Epithelial cell of prostate (primary cell): ENCODE measurements at regions not wholly inside any gene's neighbourhood (a gene's known extent, or its start where the extent isn't known, plus 50 kb on each side); places are given as distances from the start of the nearest gene placed in this dataset.
"Not testable (repeated sequence)": the region's sequence is repeated elsewhere in the genome, so short reads cannot be mapped to it uniquely, and the experiment has no call there.

Experiments
- DNase-seq: peaks from one replicate; pipeline ENCODE4 v3.0.0-alpha.2; 2011; ENCODE audit warnings: low read depth, low spot score
- H3K27ac ChIP-seq: fragments of 450-650 bp; 2 replicates; pipeline ENCODE4 v1.5.1; 2017; ENCODE audit warnings: mild to moderate bottlenecking

- not testable (repeated sequence) for H3K27ac ChIP-seq, DNase-seq
Observed at GRCh38 chr15:94868265-94868664, 636.9 kb downstream of the MCTP2 start.

- DNase-seq = no peak
Observed at GRCh38 chr15:94875550-94875949, 644.2 kb downstream of the MCTP2 start.

GRCh38 chr15:94877833-94878232, 646.5 kb downstream of the MCTP2 start:
- DNase-seq = no peak

More at GRCh38 chr15:94875550-94875949, 644.2 kb downstream of the MCTP2 start:
- no peak overlapping the region for H3K27ac ChIP-seq

GRCh38 chr15:94882071-94882712, 650.8 kb downstream of the MCTP2 start:
- no peak for DNase-seq

More at GRCh38 chr15:94877833-94878232, 646.5 kb downstream of the MCTP2 start:
- no peak overlapping the region for H3K27ac ChIP-seq

GRCh38 chr15:94887391-94887790, 656.0 kb downstream of the MCTP2 start:
- no peak for DNase-seq
- H3K27ac ChIP-seq = no peak overlapping the region

More at GRCh38 chr15:94882071-94882712, 650.8 kb downstream of the MCTP2 start:
- no peak overlapping the region for H3K27ac ChIP-seq

GRCh38 chr15:94889153-94889552, 657.8 kb downstream of the MCTP2 start:
- DNase-seq = no peak
- no peak overlapping the region for H3K27ac ChIP-seq

GRCh38 chr15:94893091-94893490, 661.7 kb downstream of the MCTP2 start:
- DNase-seq = no peak
- H3K27ac ChIP-seq = no peak overlapping the region

- no peak overlapping the region for H3K27ac ChIP-seq
- DNase-seq = no peak
Observed at GRCh38 chr15:94894056-94894455, 662.7 kb downstream of the MCTP2 start.

GRCh38 chr15:94909510-94909909, 678.1 kb downstream of the MCTP2 start:
- H3K27ac ChIP-seq = no peak overlapping the region
- DNase-seq = no peak

GRCh38 chr15:94910166-94910565, 678.8 kb downstream of the MCTP2 start:
- peak; percentile 22 for DNase-seq

GRCh38 chr15:94912760-94913159, 681.4 kb downstream of the MCTP2 start:
- no peak overlapping the region for H3K27ac ChIP-seq
- no peak for DNase-seq

More at GRCh38 chr15:94910166-94910565, 678.8 kb downstream of the MCTP2 start:
- no peak overlapping the region for H3K27ac ChIP-seq

GRCh38 chr15:94917068-94917467, 685.7 kb downstream of the MCTP2 start:
- no peak overlapping the region for H3K27ac ChIP-seq
- DNase-seq = no peak

- no peak overlapping the region for H3K27ac ChIP-seq
- no peak for DNase-seq
Observed at GRCh38 chr15:94921936-94922335, 690.6 kb downstream of the MCTP2 start.

GRCh38 chr15:94924057-94924456, 692.7 kb downstream of the MCTP2 start:
- no peak overlapping the region for H3K27ac ChIP-seq
- no peak for DNase-seq

- no peak overlapping the region for H3K27ac ChIP-seq
- DNase-seq = no peak
Observed at GRCh38 chr15:94924971-94925598, 693.7 kb downstream of the MCTP2 start.

GRCh38 chr15:94925680-94926079, 694.3 kb downstream of the MCTP2 start:
- DNase-seq = no peak
- H3K27ac ChIP-seq = no peak overlapping the region

GRCh38 chr15:94927003-94927402, 695.6 kb downstream of the MCTP2 start:
- DNase-seq = no peak
- no peak overlapping the region for H3K27ac ChIP-seq

GRCh38 chr15:94929282-94929681, 697.9 kb downstream of the MCTP2 start:
- no peak for DNase-seq
- no peak overlapping the region for H3K27ac ChIP-seq

- DNase-seq = no peak
- H3K27ac ChIP-seq = no peak overlapping the region
Observed at GRCh38 chr15:94930441-94930840, 699.1 kb downstream of the MCTP2 start.

- no peak for DNase-seq
- H3K27ac ChIP-seq = no peak overlapping the region
Observed at GRCh38 chr15:94930960-94931359, 699.6 kb downstream of the MCTP2 start.

GRCh38 chr15:94934440-94934839, 703.1 kb downstream of the MCTP2 start:
- DNase-seq = no peak

GRCh38 chr15:94937242-94937641, 705.9 kb downstream of the MCTP2 start:
- no peak overlapping the region for H3K27ac ChIP-seq
- no peak for DNase-seq

More at GRCh38 chr15:94934440-94934839, 703.1 kb downstream of the MCTP2 start:
- no peak overlapping the region for H3K27ac ChIP-seq
